ENCODE measurements at regions not wholly inside any gene's neighbourhood (a gene's known extent, or its start where the extent isn't known, plus 50 kb on each side); places are given as distances from the start of the nearest gene placed in this dataset.
"Not testable (repeated sequence)": the region's sequence is repeated elsewhere in the genome, so short reads cannot be mapped to it uniquely, and the experiment has no call there.

- DNase-seq (ENCODE audit: low spot score): not testable (repeated sequence)
Measured at GRCh38 chr2:89221474-89221873, 530.0 kb downstream of the RPIA start.

GRCh38 chr2:89222063-89222732 lies 530.7 kb downstream of the RPIA start:
- not testable (repeated sequence) for DNase-seq (ENCODE audit: low spot score)

GRCh38 chr2:89224803-89225202 lies 533.3 kb downstream of the RPIA start:
- DNase-seq (ENCODE audit: low spot score): not testable (repeated sequence)

- not testable (repeated sequence) for DNase-seq (ENCODE audit: low spot score)
Measured at GRCh38 chr2:89229979-89230378, 538.5 kb downstream of the RPIA start.

- DNase-seq (ENCODE audit: low spot score): not testable (repeated sequence)
Measured at GRCh38 chr2:89231241-89231640, 539.8 kb downstream of the RPIA start.

GRCh38 chr2:89233931-89234330 lies 542.5 kb downstream of the RPIA start:
- not testable (repeated sequence) for DNase-seq (ENCODE audit: low spot score)

GRCh38 chr2:89234818-89235466 lies 543.5 kb downstream of the RPIA start:
- DNase-seq (ENCODE audit: low spot score): not testable (repeated sequence)

GRCh38 chr2:89236832-89237450 lies 545.5 kb downstream of the RPIA start:
- DNase-seq (ENCODE audit: low spot score): not testable (repeated sequence)

- DNase-seq (ENCODE audit: low spot score): not testable (repeated sequence)
Measured at GRCh38 chr2:89237783-89238182, 546.3 kb downstream of the RPIA start.

- DNase-seq (ENCODE audit: low spot score): not testable (repeated sequence)
Measured at GRCh38 chr2:89243114-89243700, 551.7 kb downstream of the RPIA start.

- DNase-seq (ENCODE audit: low spot score): not testable (repeated sequence)
Measured at GRCh38 chr2:89244407-89244806, 552.9 kb downstream of the RPIA start.

- not testable (repeated sequence) for DNase-seq (ENCODE audit: low spot score)
Measured at GRCh38 chr2:89245478-89245877, 554.0 kb downstream of the RPIA start.

- DNase-seq (ENCODE audit: low spot score): not testable (repeated sequence)
Measured at GRCh38 chr2:89246027-89246426, 554.6 kb downstream of the RPIA start.

- not testable (repeated sequence) for DNase-seq (ENCODE audit: low spot score)
Measured at GRCh38 chr2:89246620-89247019, 555.1 kb downstream of the RPIA start.

GRCh38 chr2:89255013-89255412 lies 563.5 kb downstream of the RPIA start:
- not testable (repeated sequence) for DNase-seq (ENCODE audit: low spot score)

GRCh38 chr2:89273443-89273842 lies 582.0 kb downstream of the RPIA start:
- DNase-seq (ENCODE audit: low spot score): not testable (repeated sequence)

GRCh38 chr2:89280536-89280935 lies 589.1 kb downstream of the RPIA start:
- not testable (repeated sequence) for DNase-seq (ENCODE audit: low spot score)

GRCh38 chr2:89286448-89287080 lies 595.1 kb downstream of the RPIA start:
- not testable (repeated sequence) for DNase-seq (ENCODE audit: low spot score)

- DNase-seq (ENCODE audit: low spot score): not testable (repeated sequence)
Measured at GRCh38 chr2:89287084-89287483, 595.6 kb downstream of the RPIA start.

GRCh38 chr2:89291717-89292298 lies 600.3 kb downstream of the RPIA start:
- DNase-seq (ENCODE audit: low spot score): not testable (repeated sequence)

- not testable (repeated sequence) for DNase-seq (ENCODE audit: low spot score)
Measured at GRCh38 chr2:89293399-89293798, 601.9 kb downstream of the RPIA start.

Measured in H4 (cell line).